PC-9 (cell line): ENCODE measurements at regions not wholly inside any gene's neighbourhood (a gene's known extent, or its start where the extent isn't known, plus 50 kb on each side); places are given as distances from the start of the nearest gene placed in this dataset.

Source experiments
- BruUV-seq: library from RNA; stranded (reverse); fragments of 400-500 nt; replicated peaks from 2 replicates; lab custom pipeline; 2021; lab: Mats Ljungman, UMichigan
- CTCF ChIA-PET: fragments of 300-600 bp; sonication (Branson Sonifier 250); formaldehyde crosslinking; loops from one replicate; lab custom pipeline; 2022; ENCODE audit warnings: antibody characterized with exemption; lab: Charles Lee
- POLR2A ChIA-PET: fragments of 300-600 bp; sonication (Branson Sonifier 250); formaldehyde crosslinking; loops from one replicate; lab custom pipeline; 2022; ENCODE audit warnings: antibody characterized with exemption; ENCODE audit not compliant: unreplicated experiment; lab: Charles Lee
- DNase-seq, 2 experiments: peaks; one replicate each; pipeline versions ENCODE4 v3.0.0 to v3.0.0-alpha.2; 2015 to 2022; ENCODE audit warnings: mixed read lengths in 1 of 2
- H2AFZ ChIP-seq: fragments of 200-600 bp; sonication (generic); 2 replicates; pipeline ENCODE4 v1.8.1; 2017; ENCODE audit warnings: antibody characterized with exemption
- H3F3A ChIP-seq: fragments of 200-600 bp; sonication (generic); 2 replicates; pipeline ENCODE4 v1.8.1; 2017; ENCODE audit warnings: antibody characterized with exemption, mild to moderate bottlenecking, low read depth; ENCODE audit not compliant: insufficient read depth
- H3K27ac ChIP-seq: fragments of 200-600 bp; sonication (generic); 2 replicates; pipeline ENCODE4 v1.6.1; 2016; ENCODE audit warnings: mixed run types
- H3K27me3 ChIP-seq: fragments of 200-600 bp; sonication (generic); 2 replicates; pipeline ENCODE4 v1.6.1; 2016; ENCODE audit warnings: low read depth, mixed run types; ENCODE audit not compliant: insufficient read depth
- H3K36me3 ChIP-seq: fragments of 200-600 bp; sonication (generic); 2 replicates; pipeline ENCODE4 v1.6.1; 2016; ENCODE audit warnings: low read depth, mixed run types
- H3K4me1 ChIP-seq: fragments of 200-600 bp; sonication (generic); replicated peaks from 2 replicates; pipeline ENCODE4 v1.6.1; 2016; ENCODE audit warnings: mixed run types; ENCODE audit not compliant: insufficient read depth
- H3K4me2 ChIP-seq: fragments of 200-600 bp; sonication (generic); 2 replicates; pipeline ENCODE4 v1.6.1; 2017; ENCODE audit warnings: mixed run types
- H3K4me3 ChIP-seq: fragments of 200-600 bp; sonication (generic); 2 replicates; pipeline ENCODE4 v1.6.1; 2016; ENCODE audit warnings: mixed run types
- H3K79me2 ChIP-seq: fragments of 200-600 bp; sonication (generic); 2 replicates; pipeline ENCODE4 v1.6.1; 2017; ENCODE audit warnings: low read depth, mixed run types
- H3K9me2 ChIP-seq: fragments of 200-600 bp; sonication (generic); 2 replicates; pipeline ENCODE4 v1.8.1; 2017; ENCODE audit warnings: mild to moderate bottlenecking; ENCODE audit not compliant: insufficient read depth
- H3K9me3 ChIP-seq: fragments of 200-600 bp; sonication (generic); 2 replicates; pipeline ENCODE4 v1.8.1; 2016; ENCODE audit warnings: low read depth; ENCODE audit not compliant: insufficient read depth
- H4K20me1 ChIP-seq: fragments of 200-600 bp; sonication (generic); 2 replicates; pipeline ENCODE4 v1.8.1; 2017; ENCODE audit not compliant: insufficient read depth
- EZH2 ChIP-seq: fragments of 200-600 bp; sonication (generic); IDR thresholded peaks from 2 replicates; pipeline ENCODE4 v1.8.0; 2017; ENCODE audit warnings: antibody characterized with exemption, low read depth
- intact Hi-C: fragments of 100-400 bp; cut with micrococcal nuclease; formaldehyde crosslinking; loops from one replicate; pipeline ENCODE4 v1.10.0; 2022; ENCODE audit not compliant: unreplicated experiment
- TF ChIP-seq, protein P1 (sequence below): fragments of 200-600 bp; sonication (generic); conservative IDR thresholded peaks from 2 replicates; pipeline ENCODE4 v1.6.1; 2017; ENCODE audit warnings: mixed run types, antibody characterized with exemption, mild to moderate bottlenecking, moderate library complexity

DNA sequence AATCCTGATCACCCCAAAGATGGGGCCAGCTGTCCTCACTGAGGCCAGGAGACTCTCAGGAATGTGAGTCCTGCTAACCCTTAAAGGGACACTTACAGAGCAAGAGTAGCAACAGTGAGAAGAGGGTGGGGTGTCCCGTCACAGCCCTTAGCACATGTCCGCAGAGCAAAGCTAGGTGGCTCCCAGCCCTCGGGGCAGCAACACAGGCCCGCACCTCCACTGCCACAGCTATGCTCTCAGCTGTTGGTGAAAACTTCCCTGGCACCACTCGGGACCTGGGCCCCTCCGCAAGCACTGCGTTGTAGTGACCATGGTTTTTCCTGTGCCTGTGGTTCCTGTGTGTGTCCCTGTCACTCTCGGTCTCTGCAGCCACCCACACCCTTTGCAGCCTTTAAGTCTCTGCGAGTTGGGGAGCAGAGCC is 76.4 kb upstream of the UXS1 start:
- H4K20me1 ChIP-seq = no peaks in the 10 kb centered on the region
- TF ChIP-seq, protein P1, sequence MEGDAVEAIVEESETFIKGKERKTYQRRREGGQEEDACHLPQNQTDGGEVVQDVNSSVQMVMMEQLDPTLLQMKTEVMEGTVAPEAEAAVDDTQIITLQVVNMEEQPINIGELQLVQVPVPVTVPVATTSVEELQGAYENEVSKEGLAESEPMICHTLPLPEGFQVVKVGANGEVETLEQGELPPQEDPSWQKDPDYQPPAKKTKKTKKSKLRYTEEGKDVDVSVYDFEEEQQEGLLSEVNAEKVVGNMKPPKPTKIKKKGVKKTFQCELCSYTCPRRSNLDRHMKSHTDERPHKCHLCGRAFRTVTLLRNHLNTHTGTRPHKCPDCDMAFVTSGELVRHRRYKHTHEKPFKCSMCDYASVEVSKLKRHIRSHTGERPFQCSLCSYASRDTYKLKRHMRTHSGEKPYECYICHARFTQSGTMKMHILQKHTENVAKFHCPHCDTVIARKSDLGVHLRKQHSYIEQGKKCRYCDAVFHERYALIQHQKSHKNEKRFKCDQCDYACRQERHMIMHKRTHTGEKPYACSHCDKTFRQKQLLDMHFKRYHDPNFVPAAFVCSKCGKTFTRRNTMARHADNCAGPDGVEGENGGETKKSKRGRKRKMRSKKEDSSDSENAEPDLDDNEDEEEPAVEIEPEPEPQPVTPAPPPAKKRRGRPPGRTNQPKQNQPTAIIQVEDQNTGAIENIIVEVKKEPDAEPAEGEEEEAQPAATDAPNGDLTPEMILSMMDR = no peak
- no peak for TF ChIP-seq EZH2
- POLR2A ChIA-PET = no interaction called here
- H3K27ac ChIP-seq = no peak overlapping the region
- no peaks in the 10 kb centered on the region for H3K36me3 ChIP-seq
- no peaks in the 10 kb centered on the region for H3K4me1 ChIP-seq
- BruUV-seq = no TSS peak
- H3K4me3 ChIP-seq = no peak overlapping the region
- H3F3A ChIP-seq = no peaks in the 10 kb centered on the region
- no peak overlapping the region for H2AFZ ChIP-seq
- H3K9me2 ChIP-seq = no peaks in the 10 kb centered on the region
- H3K79me2 ChIP-seq = no peaks in the 10 kb centered on the region
- H3K9me3 ChIP-seq = no peaks in the 10 kb centered on the region
- CTCF ChIA-PET = no interaction called here
- no peak for DNase-seq
- peaks cover 31% of the 10 kb centered on the region for H3K27me3 ChIP-seq
- intact Hi-C loops = no loop called here
- no peak overlapping the region for H3K4me2 ChIP-seq

DNA sequence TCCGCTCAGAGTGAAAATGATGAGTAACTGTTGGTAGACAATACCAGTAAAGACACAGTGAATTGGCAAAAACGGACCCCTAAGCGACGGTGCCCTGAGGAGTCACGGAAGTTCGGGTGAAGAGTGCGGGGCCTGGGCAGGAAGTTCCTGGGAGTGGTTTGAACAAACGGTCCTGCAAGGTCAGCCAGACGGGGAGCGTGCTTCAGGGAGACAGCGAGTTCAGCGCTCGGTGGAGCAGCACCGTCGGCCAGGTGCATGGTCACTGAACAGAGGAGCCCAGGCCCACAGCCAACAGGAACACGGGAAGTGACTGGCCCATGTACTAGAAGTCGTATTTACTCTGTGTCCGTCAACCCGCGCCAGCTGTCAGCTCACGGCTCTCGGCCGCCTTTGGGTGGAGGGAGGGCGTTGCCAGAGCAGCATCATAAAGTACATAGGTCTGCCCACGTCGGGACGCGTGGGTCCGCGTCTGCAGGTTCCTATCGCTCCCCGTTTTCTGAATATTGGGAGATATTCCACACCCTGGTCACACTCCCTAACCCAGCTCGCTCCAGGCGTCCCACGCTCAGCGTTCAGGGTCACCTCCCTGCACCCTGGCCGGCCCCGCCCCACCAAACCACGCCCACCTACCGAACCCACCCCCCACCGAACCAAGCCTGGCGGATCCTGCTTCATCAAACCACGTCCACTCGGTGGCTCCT is 75.6 kb upstream of the UXS1 start:
- CTCF ChIA-PET = no interaction called here
- no peak overlapping the region for H2AFZ ChIP-seq
- DNase-seq = peak in 1 of 2 experiments; percentile 4
- H3K4me2 ChIP-seq = no peak overlapping the region
- no TSS peak for BruUV-seq
- no peaks in the 10 kb centered on the region for H3K79me2 ChIP-seq
- intact Hi-C loops = loop anchor here (1.0 kb wide), 1 partner anchor 9 kb away; no protein-coding TSS in a partner anchor
- no peaks in the 10 kb centered on the region for H3K36me3 ChIP-seq
- no peaks in the 10 kb centered on the region for H3K4me1 ChIP-seq
- H3K9me3 ChIP-seq = no peaks in the 10 kb centered on the region
- POLR2A ChIA-PET = no interaction called here
- no peak overlapping the region for H3K27ac ChIP-seq
- H4K20me1 ChIP-seq = no peaks in the 10 kb centered on the region
- peaks cover 31% of the 10 kb centered on the region for H3K27me3 ChIP-seq
- no peak overlapping the region for H3K4me3 ChIP-seq
- no peak for TF ChIP-seq EZH2
- TF ChIP-seq, protein P1 = no peak
- H3K9me2 ChIP-seq = no peaks in the 10 kb centered on the region
- no peaks in the 10 kb centered on the region for H3F3A ChIP-seq

GRCh38 chr2:106267997-106268396 is 73.9 kb upstream of the UXS1 start:
- CTCF ChIA-PET = no interaction called here
- H3K27ac ChIP-seq = no peak overlapping the region
- POLR2A ChIA-PET = no interaction called here
- H2AFZ ChIP-seq = no peak overlapping the region
- TF ChIP-seq EZH2 = no peak
- TF ChIP-seq, protein P1 = no peak
- no peaks in the 10 kb centered on the region for H4K20me1 ChIP-seq
- H3K9me3 ChIP-seq = no peaks in the 10 kb centered on the region
- no peak for DNase-seq
- H3K9me2 ChIP-seq = no peaks in the 10 kb centered on the region
- no peaks in the 10 kb centered on the region for H3F3A ChIP-seq
- no peaks in the 10 kb centered on the region for H3K79me2 ChIP-seq
- no peak overlapping the region for H3K4me2 ChIP-seq
- no TSS peak for BruUV-seq
- H3K4me3 ChIP-seq = no peak overlapping the region
- no peaks in the 10 kb centered on the region for H3K36me3 ChIP-seq
- intact Hi-C loops = no loop called here
- no peaks in the 10 kb centered on the region for H3K4me1 ChIP-seq
- H3K27me3 ChIP-seq = peaks cover 27% of the 10 kb centered on the region
